ENCODE measurements at regions not wholly inside any gene's neighbourhood (a gene's known extent, or its start where the extent isn't known, plus 50 kb on each side); places are given as distances from the start of the nearest gene placed in this dataset.

- no peaks in the 10 kb centered on the region for H3F3A ChIP-seq (ENCODE audit: insufficient read depth, low read length)
- no peaks in the 10 kb centered on the region for H3K79me2 ChIP-seq (ENCODE audit: insufficient read depth, low read length)
- H3K4me1 ChIP-seq (ENCODE audit: insufficient read depth, low read length, severe bottlenecking), result no peaks in the 10 kb centered on the region
- H2AFZ ChIP-seq (ENCODE audit: low read length), result no peak overlapping the region
- no peaks in the 10 kb centered on the region for H3K36me3 ChIP-seq (ENCODE audit: insufficient read depth, low read length)
- no peak overlapping the region for H3K9ac ChIP-seq (ENCODE audit: low read length)
- no peak overlapping the region for H3K27ac ChIP-seq (ENCODE audit: low read depth, low read length, poor library complexity, severe bottlenecking)
- H3K4me3 ChIP-seq (ENCODE audit: low read depth, low read length, poor library complexity, severe bottlenecking), result no peak overlapping the region
- H3K4me2 ChIP-seq (ENCODE audit: low read length), result no peak overlapping the region
- no peaks in the 10 kb centered on the region for H3K27me3 ChIP-seq (ENCODE audit: insufficient read depth, low read length)
- H3K9me2 ChIP-seq (ENCODE audit: low read depth, low read length), result no peaks in the 10 kb centered on the region
- TF ChIP-seq, protein P1, sequence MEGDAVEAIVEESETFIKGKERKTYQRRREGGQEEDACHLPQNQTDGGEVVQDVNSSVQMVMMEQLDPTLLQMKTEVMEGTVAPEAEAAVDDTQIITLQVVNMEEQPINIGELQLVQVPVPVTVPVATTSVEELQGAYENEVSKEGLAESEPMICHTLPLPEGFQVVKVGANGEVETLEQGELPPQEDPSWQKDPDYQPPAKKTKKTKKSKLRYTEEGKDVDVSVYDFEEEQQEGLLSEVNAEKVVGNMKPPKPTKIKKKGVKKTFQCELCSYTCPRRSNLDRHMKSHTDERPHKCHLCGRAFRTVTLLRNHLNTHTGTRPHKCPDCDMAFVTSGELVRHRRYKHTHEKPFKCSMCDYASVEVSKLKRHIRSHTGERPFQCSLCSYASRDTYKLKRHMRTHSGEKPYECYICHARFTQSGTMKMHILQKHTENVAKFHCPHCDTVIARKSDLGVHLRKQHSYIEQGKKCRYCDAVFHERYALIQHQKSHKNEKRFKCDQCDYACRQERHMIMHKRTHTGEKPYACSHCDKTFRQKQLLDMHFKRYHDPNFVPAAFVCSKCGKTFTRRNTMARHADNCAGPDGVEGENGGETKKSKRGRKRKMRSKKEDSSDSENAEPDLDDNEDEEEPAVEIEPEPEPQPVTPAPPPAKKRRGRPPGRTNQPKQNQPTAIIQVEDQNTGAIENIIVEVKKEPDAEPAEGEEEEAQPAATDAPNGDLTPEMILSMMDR (IDR thresholded peaks at IDR 0.05; ENCODE audit: low read length), result no peak
- no peak for TF ChIP-seq EZH2 (IDR thresholded peaks at IDR 0.05; ENCODE audit: borderline replicate concordance, low read length)
- no peaks in the 10 kb centered on the region for H3K9me3 ChIP-seq (ENCODE audit: low read length)
- H4K20me1 ChIP-seq (ENCODE audit: insufficient read depth, low read length), result no peaks in the 10 kb centered on the region
Measured at GRCh38 chr19:30222992-30223865, 149.0 kb upstream of the ZNF536 start.

- no peaks in the 10 kb centered on the region for H3K79me2 ChIP-seq (ENCODE audit: insufficient read depth, low read length)
- H3K27me3 ChIP-seq (ENCODE audit: insufficient read depth, low read length), result no peaks in the 10 kb centered on the region
- no peaks in the 10 kb centered on the region for H3K9me3 ChIP-seq (ENCODE audit: low read length)
- H3K4me3 ChIP-seq (ENCODE audit: low read depth, low read length, poor library complexity, severe bottlenecking), result no peak overlapping the region
- H3K4me1 ChIP-seq (ENCODE audit: insufficient read depth, low read length, severe bottlenecking), result no peaks in the 10 kb centered on the region
- no peaks in the 10 kb centered on the region for H4K20me1 ChIP-seq (ENCODE audit: insufficient read depth, low read length)
- H2AFZ ChIP-seq (ENCODE audit: low read length), result no peak overlapping the region
- no peak overlapping the region for H3K9ac ChIP-seq (ENCODE audit: low read length)
- no peak overlapping the region for H3K27ac ChIP-seq (ENCODE audit: low read depth, low read length, poor library complexity, severe bottlenecking)
- no peaks in the 10 kb centered on the region for H3K36me3 ChIP-seq (ENCODE audit: insufficient read depth, low read length)
- H3K4me2 ChIP-seq (ENCODE audit: low read length), result no peak overlapping the region
- H3F3A ChIP-seq (ENCODE audit: insufficient read depth, low read length), result no peaks in the 10 kb centered on the region
- TF ChIP-seq, protein P1 (IDR thresholded peaks at IDR 0.05; ENCODE audit: low read length), result no peak
- TF ChIP-seq EZH2 (IDR thresholded peaks at IDR 0.05; ENCODE audit: borderline replicate concordance, low read length), result no peak
- no peaks in the 10 kb centered on the region for H3K9me2 ChIP-seq (ENCODE audit: low read depth, low read length)
Measured at GRCh38 chr19:30223866-30224688, 148.1 kb upstream of the ZNF536 start.

DNA sequence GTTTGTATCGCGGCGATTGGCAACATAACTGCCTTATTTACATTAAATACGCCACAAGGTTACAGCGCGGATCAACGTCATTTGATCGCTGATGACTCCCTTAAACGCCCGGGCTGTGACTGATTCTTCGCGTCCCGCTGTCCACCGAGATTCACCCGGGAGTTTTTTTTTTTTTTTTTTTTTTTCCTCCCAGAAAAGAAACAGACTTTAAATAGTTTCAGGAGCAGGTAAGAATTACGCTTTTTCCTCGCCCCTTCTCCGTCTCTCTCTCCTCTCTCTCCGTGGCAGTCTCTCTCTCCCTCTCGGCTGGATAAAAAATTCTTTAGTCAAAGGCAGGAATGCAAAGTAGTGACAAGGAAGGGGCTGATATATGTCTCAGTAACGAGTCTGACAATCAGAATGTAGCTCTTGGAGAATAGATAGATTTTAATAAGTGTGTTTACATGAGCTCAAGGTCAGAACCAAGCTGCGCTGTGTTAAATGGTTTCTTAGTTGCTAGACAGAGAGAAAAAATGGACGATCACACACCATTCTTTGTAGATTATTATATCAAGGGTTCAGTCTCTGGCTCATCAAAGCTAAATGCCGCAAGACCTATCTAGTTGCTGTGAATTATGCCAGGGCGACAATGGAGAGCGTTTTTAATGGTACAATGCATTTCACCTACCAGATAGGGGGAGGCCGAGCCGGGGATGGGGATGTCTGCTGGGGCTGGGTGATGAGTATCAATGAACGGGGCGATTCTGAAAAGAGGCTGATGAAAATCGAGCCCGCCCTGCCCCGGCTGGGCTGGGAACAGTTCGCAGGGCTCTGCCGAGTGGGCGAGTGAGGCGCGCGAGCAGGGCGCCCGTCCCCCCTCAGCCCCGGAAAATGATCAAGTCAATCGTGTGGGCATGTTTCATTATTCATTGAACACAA is 147.2 kb upstream of the ZNF536 start:
- 0 out of 2 replicates have a peak, but pooled peaks cover 3% of the 10 kb centered on the region for H3K27me3 ChIP-seq (ENCODE audit: insufficient read depth, low read length)
- H3K4me2 ChIP-seq (ENCODE audit: low read length), result no peak overlapping the region
- no peaks in the 10 kb centered on the region for H3K4me1 ChIP-seq (ENCODE audit: insufficient read depth, low read length, severe bottlenecking)

More for the DNA sequence above, 147.2 kb upstream of the ZNF536 start:
- H3F3A ChIP-seq (ENCODE audit: insufficient read depth, low read length), result no peaks in the 10 kb centered on the region
- H3K9ac ChIP-seq (ENCODE audit: low read length), result no peak overlapping the region
- H2AFZ ChIP-seq (ENCODE audit: low read length), result no peak overlapping the region
- H3K4me3 ChIP-seq (ENCODE audit: low read depth, low read length, poor library complexity, severe bottlenecking), result no peak overlapping the region
- H3K79me2 ChIP-seq (ENCODE audit: insufficient read depth, low read length), result no peaks in the 10 kb centered on the region
- no peak for TF ChIP-seq EZH2 (IDR thresholded peaks at IDR 0.05; ENCODE audit: borderline replicate concordance, low read length)
- TF ChIP-seq, protein P1 (IDR thresholded peaks at IDR 0.05; ENCODE audit: low read length), result no peak
- no peaks in the 10 kb centered on the region for H3K9me2 ChIP-seq (ENCODE audit: low read depth, low read length)
- H3K9me3 ChIP-seq (ENCODE audit: low read length), result no peaks in the 10 kb centered on the region
- no peaks in the 10 kb centered on the region for H3K36me3 ChIP-seq (ENCODE audit: insufficient read depth, low read length)
- no peaks in the 10 kb centered on the region for H4K20me1 ChIP-seq (ENCODE audit: insufficient read depth, low read length)
- H3K27ac ChIP-seq (ENCODE audit: low read depth, low read length, poor library complexity, severe bottlenecking), result no peak overlapping the region
